Muscle layer of duodenum (tissue), 2 donors: ENCODE measurements at regions not wholly inside any gene's neighbourhood (a gene's known extent, or its start where the extent isn't known, plus 50 kb on each side); places are given as distances from the start of the nearest gene placed in this dataset.
"Not testable (repeated sequence)": the region's sequence is repeated elsewhere in the genome, so short reads cannot be mapped to it uniquely, and the experiment has no call there.

ENCODE experiments used
- H3K27ac ChIP-seq: one replicate; pipeline ENCODE4 v1.7.0; 2013; ENCODE audit warnings: mild to moderate bottlenecking, low read length
- H3K27me3 ChIP-seq: one replicate; pipeline ENCODE4 v1.7.0; 2013; ENCODE audit warnings: low read depth, mild to moderate bottlenecking, control low read depth, low read length
- H3K36me3 ChIP-seq, 2 donors: one replicate each; pipeline ENCODE4 v1.7.0; 2013; ENCODE audit warnings: low read length in 2 of 2, control low read depth in 1 of 2, mild to moderate bottlenecking in 1 of 2; ENCODE audit not compliant: insufficient read depth in 2 of 2, control insufficient read depth in 1 of 2
- H3K4me1 ChIP-seq, 2 donors: one replicate each; pipeline ENCODE4 v1.7.0; 2013; ENCODE audit warnings: low read length in 2 of 2, mild to moderate bottlenecking in 2 of 2, control low read depth in 1 of 2, moderate library complexity in 1 of 2; ENCODE audit not compliant: insufficient read depth in 2 of 2, control insufficient read depth in 1 of 2
- H3K4me3 ChIP-seq, 2 donors: one replicate each; pipeline ENCODE4 v1.7.0; 2013; ENCODE audit warnings: low read length in 2 of 2, low read depth in 1 of 2, mild to moderate bottlenecking in 1 of 2
- H3K9me3 ChIP-seq, 2 donors: one replicate each; pipeline ENCODE4 v1.7.0; 2013; ENCODE audit warnings: low read length in 2 of 2, control low read depth in 1 of 2, mild to moderate bottlenecking in 1 of 2; ENCODE audit not compliant: control insufficient read depth in 1 of 2
- donor health status: healthy.

DNA sequence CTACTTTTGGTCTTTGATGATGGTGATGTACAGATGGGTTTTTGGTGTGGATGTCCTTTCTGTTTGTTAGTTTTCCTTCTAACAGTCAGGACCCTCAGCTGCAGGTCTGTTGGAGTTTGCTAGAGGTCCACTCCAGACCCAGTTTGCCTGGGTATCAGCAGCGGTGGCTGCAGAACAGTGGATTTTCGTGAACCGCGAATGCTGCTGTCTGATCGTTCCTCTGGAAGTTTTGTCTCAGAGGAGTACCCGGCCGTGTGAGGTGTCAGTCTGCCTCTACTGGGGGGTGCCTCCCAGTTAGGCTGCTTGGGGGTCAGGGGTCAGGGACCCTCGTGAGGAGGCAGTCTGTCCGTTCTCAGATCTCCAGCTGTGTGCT, 56.6 kb upstream of the TNFAIP8 start:
- not testable (repeated sequence) for H3K27ac ChIP-seq, H3K9me3 ChIP-seq, H3K4me1 ChIP-seq, H3K27me3 ChIP-seq, H3K4me3 ChIP-seq, H3K36me3 ChIP-seq

DNA sequence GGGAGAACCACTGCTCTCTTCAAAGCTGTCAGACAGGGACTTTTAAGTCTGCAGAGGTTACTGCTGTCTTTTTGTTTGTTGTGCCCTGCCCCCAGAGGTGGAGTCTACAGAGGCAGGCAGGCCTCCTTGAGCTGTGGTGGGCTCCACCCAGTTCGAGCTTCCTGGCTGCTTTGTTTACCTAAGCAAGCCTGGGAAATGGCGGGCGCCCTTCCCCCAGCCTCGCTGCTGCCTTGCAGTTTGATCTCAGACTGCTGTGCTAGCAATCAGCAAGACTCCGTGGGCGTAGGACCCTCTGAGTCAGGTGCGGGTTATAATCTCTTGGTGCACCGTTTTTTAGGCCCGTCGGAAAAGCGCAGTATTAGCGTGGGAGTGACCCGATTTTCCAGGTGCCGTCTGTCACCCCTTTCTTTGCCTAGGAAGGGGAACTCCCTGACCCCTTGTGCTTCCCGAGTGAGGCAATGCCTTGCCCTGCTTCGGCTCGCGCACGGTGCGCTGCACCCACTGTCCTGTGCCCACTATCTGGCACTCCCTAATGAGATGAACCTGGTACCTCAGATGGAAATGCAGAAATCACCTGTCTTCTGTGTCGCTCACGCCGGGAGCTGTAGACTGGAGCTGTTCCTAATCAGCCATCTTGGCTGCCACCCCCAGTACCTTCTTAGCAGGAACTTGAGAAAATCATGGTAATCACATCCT, 56.1 kb upstream of the TNFAIP8 start:
- H3K4me3 ChIP-seq, H3K36me3 ChIP-seq, H3K27me3 ChIP-seq, H3K27ac ChIP-seq, H3K9me3 ChIP-seq: not testable (repeated sequence)
- peaks cover 0 to 14% of the 10 kb centered on the region in 2 donors for H3K4me1 ChIP-seq

DNA sequence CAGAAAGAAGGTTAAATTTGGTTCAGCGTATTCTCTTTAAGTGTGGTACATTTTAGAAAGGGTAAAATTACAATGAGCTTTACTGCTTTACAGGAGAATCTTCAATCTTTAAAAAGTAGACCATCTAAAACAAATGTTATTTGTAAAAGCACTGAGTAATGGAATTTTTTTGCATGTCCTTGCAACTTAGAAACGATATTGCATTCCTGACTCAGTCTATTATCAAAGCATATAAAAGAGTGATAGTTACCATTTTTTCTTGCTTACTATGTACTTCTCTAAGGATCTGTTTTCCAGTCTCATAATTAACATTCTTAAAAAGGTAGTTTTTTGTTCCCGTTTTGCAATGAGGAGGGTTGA, 55.5 kb upstream of the TNFAIP8 start:
- Histone ChIP-seq H3K36me3 (no peaks in the 10 kb centered on the region), H3K27me3 (no peaks in the 10 kb centered on the region), H3K27ac (no peak overlapping the region), H3K9me3 (no peaks in the 10 kb centered on the region), H3K4me3 (no peak overlapping the region), H3K4me1 (peaks cover 0 to 14% of the 10 kb centered on the region in 2 donors)

DNA sequence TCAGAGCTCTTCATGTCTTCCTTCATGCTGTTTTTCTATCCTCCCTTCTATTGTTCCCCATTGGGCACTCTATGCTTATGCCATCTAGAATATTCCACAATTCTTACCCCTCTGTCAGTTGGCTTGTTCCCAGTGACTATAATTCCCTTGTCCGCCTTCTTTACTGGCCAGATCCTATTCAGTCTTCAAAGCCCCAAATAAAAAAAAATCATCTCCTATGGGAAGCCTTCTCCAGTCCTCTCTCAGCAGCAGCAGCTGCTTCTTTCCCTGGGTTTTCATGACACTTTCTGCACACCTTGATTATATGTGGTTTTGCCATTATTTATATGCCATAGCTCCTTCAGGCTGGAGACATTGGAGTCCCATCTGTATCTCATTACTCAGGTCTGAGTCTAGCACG, 54.6 kb upstream of the TNFAIP8 start:
- H3K27ac ChIP-seq, result no peak overlapping the region
- H3K4me3 ChIP-seq, result no peak overlapping the region
- no peaks in the 10 kb centered on the region for H3K36me3 ChIP-seq
- H3K4me1 ChIP-seq, result peaks cover 0 to 14% of the 10 kb centered on the region in 2 donors
- H3K27me3 ChIP-seq, result no peaks in the 10 kb centered on the region
- no peaks in the 10 kb centered on the region for H3K9me3 ChIP-seq

DNA sequence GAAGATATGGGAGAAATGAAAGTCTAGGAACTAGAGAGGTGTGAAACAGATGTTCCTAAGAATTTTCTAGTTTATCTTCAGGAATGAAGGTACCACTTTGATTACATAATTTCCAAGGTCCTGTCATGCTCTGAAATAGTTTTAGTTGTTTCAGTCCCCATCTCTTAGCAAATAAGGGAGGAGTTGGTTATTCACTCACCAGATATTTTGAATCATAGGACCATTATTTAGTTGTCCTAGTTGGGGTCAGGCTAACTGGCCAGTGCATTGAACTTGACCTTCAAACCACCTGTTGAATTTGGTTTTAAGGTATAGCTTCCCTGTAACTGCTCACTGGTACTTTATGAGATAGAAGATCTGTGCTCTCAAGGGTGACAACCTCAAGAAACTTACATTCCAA, 53.9 kb upstream of the TNFAIP8 start:
- Histone ChIP-seq H3K36me3 (no peaks in the 10 kb centered on the region), H3K4me3 (no peak overlapping the region), H3K27me3 (no peaks in the 10 kb centered on the region), H3K4me1 (peaks cover 0 to 14% of the 10 kb centered on the region in 2 donors), H3K27ac (no peak overlapping the region), H3K9me3 (no peaks in the 10 kb centered on the region)

DNA sequence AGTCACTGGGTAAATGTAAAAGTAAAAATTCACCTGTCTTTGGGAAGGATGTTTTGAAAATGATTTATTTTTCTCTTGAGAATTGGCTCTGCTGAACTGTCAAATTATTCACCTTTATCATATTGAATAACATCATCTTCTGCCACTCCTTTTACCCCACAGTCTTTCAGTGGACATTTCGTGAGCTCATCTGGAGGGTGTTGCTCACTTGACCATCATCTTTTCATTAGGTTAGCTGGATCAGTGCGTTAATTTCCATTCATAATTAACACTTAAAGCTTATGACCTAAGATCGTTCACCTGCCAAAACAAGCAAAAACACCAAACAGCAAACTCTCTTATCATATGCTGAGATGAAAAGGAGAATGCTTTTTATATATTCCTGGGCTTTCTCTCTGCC, 53.4 kb upstream of the TNFAIP8 start:
- Histone ChIP-seq H3K27ac (peak overlapping the region; percentile 10), H3K9me3 (no peaks in the 10 kb centered on the region), H3K36me3 (no peaks in the 10 kb centered on the region), H3K27me3 (no peaks in the 10 kb centered on the region), H3K4me3 (no peak overlapping the region), H3K4me1 (peaks cover 0 to 14% of the 10 kb centered on the region in 2 donors)

DNA sequence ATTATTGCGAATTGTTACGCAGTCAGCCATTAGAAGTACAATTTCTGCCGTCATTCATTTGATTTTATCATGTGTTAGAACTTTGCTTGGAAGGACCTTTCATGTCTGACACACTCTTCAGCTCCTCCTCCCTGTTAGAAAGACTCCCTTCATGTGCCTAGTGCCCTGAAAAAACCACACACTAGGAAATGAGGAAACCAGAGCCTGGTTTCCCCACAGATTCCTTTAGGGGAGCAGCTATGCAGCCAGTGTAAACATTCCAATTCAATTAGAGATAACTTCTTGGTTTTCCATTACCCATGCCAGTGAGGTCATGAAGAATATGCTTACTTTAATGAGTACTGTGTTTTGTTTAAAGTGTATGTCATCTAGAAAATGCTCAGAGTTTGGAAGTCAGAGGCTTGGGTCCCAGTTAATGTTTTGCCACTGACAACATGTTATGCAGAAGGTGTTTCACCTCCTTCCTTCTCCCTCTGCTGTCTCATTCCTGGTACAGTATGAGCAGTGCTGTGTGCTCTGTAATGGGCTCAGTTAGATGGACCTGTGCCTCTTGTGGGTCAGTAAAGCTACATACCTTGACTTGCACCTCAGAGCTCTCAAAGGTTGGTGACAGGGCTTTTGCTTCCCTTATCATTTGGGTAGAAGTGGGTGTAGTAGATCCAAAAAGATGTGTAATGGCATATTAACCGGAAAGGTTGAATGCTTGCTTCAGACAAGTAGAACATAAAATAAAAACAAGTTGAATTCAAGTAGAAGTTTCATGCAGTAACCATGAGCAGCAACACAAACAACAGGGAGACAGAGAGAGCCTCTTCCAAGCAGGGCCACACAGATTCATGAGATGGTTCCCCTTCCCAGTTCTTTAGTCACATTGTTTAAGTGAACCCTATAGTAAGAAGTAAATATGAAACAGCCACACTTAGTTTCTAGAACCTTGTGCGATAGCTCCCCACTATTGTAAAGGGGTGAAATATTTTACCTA, 52.6 kb upstream of the TNFAIP8 start:
- Histone ChIP-seq H3K36me3 (no peaks in the 10 kb centered on the region), H3K27ac (peak overlapping the region; percentile 34), H3K4me3 (no peak overlapping the region), H3K9me3 (no peaks in the 10 kb centered on the region), H3K4me1 (peaks cover 0 to 17% of the 10 kb centered on the region in 2 donors), H3K27me3 (no peaks in the 10 kb centered on the region)

DNA sequence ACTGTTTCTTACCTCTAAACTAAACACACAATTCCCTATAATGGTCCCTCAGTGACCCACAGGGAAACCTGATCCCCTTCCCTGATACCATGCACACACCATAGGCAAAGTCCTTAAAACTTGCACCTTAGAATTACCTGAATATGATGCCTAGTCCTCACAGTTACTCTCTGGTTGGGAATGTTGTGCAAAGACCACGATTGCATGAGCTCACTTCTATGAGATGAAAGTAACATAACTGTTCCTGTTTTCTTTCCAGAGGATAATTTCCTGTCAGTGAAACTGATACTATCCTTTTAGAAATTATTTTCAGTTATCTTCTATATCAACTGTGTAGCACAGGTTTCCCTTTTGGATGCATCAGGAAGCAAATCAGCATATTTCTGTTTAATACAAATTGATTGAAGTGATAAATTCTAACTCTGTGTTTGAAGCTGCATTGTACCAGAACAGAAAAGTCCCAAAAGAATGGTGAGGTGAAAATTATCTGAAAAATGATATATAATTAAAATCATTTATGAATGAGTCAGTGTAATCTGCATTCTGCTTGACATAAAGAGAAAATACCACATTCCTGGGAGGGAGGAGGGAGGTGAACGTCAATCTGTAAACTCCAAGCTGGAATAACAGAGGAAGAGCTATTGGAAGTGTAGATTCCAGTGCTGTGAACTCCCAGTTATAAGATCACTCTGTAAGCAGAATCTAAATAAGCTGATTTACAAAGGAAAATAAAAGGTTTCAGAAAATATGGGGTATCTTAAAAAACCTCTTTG, 51.2 kb upstream of the TNFAIP8 start:
- Histone ChIP-seq H3K4me1 (peaks cover 3 to 21% of the 10 kb centered on the region in 2 donors), H3K27me3 (no peaks in the 10 kb centered on the region), H3K9me3 (no peaks in the 10 kb centered on the region), H3K27ac (no peak overlapping the region), H3K36me3 (no peaks in the 10 kb centered on the region), H3K4me3 (no peak overlapping the region)
